Liver (tissue), 7 donors: ENCODE measurements at regions not wholly inside any gene's neighbourhood (a gene's known extent, or its start where the extent isn't known, plus 50 kb on each side); places are given as distances from the start of the nearest gene placed in this dataset.
"Not testable (repeated sequence)": the region's sequence is repeated elsewhere in the genome, so short reads cannot be mapped to it uniquely, and the experiment has no call there.

Experiments
- DNase-seq: peaks from one replicate; pipeline ENCODE4 v3.0.0-alpha.2; 2017; ENCODE audit warnings: low spot score
- H3K27ac ChIP-seq, 2 donors: one replicate each; pipeline ENCODE4 v1.7.0; 2013; ENCODE audit warnings: inconsistent platforms in 2 of 2, low read length in 2 of 2, control low read depth in 1 of 2, low read depth in 1 of 2, mild to moderate bottlenecking in 1 of 2
- H3K27me3 ChIP-seq, 4 donors: one replicate each; pipeline versions ENCODE4 v1.6.1 to v1.7.0; 2013; ENCODE audit warnings: low read length in 3 of 4, inconsistent platforms in 1 of 4, mild to moderate bottlenecking in 1 of 4, moderate library complexity in 1 of 4; ENCODE audit not compliant: control insufficient read depth in 4 of 4, insufficient read depth in 4 of 4
- H3K36me3 ChIP-seq, 4 donors: one replicate each; pipeline versions ENCODE4 v1.6.1 to v1.7.0; 2013; ENCODE audit warnings: low read length in 3 of 4, mild to moderate bottlenecking in 3 of 4, low read depth in 1 of 4, moderate library complexity in 1 of 4; ENCODE audit not compliant: control insufficient read depth in 4 of 4, insufficient read depth in 3 of 4
- H3K4me1 ChIP-seq, 4 donors: one replicate each; pipeline versions ENCODE4 v1.6.1 to v1.7.0; 2013; ENCODE audit warnings: low read length in 3 of 4, mild to moderate bottlenecking in 3 of 4, moderate library complexity in 1 of 4; ENCODE audit not compliant: control insufficient read depth in 4 of 4, insufficient read depth in 4 of 4
- H3K4me3 ChIP-seq, 3 donors: one replicate each; pipeline versions ENCODE4 v1.6.1 to v1.7.0; 2013; ENCODE audit warnings: low read length in 3 of 3, control low read depth in 1 of 3, low read depth in 1 of 3, mild to moderate bottlenecking in 1 of 3
- H3K9ac ChIP-seq, 2 donors: one replicate each; pipeline ENCODE4 v1.7.0; 2013; ENCODE audit warnings: low read length in 2 of 2, mild to moderate bottlenecking in 2 of 2, moderate library complexity in 2 of 2, control low read depth in 1 of 2, low read depth in 1 of 2
- H3K9me3 ChIP-seq, 4 donors: one replicate each; pipeline versions ENCODE4 v1.6.1 to v1.7.0; 2013; ENCODE audit warnings: low read length in 3 of 4; ENCODE audit not compliant: control insufficient read depth in 4 of 4
- ATF3 ChIP-seq: IDR thresholded peaks from 2 replicates; pipeline ENCODE4 v1.6.1; 2016; ENCODE audit warnings: antibody characterized with exemption
- EGR1 ChIP-seq, 2 donors: IDR thresholded peaks; 2 replicates each; pipeline ENCODE4 v1.6.1; 2016 to 2018; ENCODE audit warnings: antibody characterized with exemption in 2 of 2, low read depth in 2 of 2
- FOXA1 ChIP-seq: IDR thresholded peaks from 2 replicates; pipeline ENCODE4 v1.6.1; 2016; ENCODE audit warnings: antibody characterized with exemption
- GABPA ChIP-seq, 2 donors: IDR thresholded peaks in 1 of 2; conservative IDR thresholded peaks in 1 of 2; 2 replicates each; pipeline ENCODE4 v1.6.1; 2016; ENCODE audit warnings: antibody characterized with exemption in 2 of 2, mild to moderate bottlenecking in 1 of 2, moderate library complexity in 1 of 2
- HNF4G ChIP-seq: IDR thresholded peaks from 2 replicates; pipeline ENCODE4 v1.6.1; 2016; ENCODE audit warnings: antibody characterized with exemption
- MAX ChIP-seq: IDR thresholded peaks from 2 replicates; pipeline ENCODE4 v1.6.1; 2016; ENCODE audit warnings: antibody characterized with exemption
- REST ChIP-seq: IDR thresholded peaks from 2 replicates; pipeline ENCODE4 v1.6.1; 2016; ENCODE audit warnings: antibody characterized with exemption, mild to moderate bottlenecking
- YY1 ChIP-seq: IDR thresholded peaks from 2 replicates; pipeline ENCODE4 v1.6.1; 2016; ENCODE audit warnings: antibody characterized with exemption, mild to moderate bottlenecking
- WGBS: extraction: QIAGEN DNeasy Blood & Tissue Kit; methylation state at CpG from one replicate; pipeline ENCODE4 v1.1.7; 2013; 5-methylcytosine and 5-hydroxymethylcytosine counted together
- donor health status: healthy.
- donor health status: healthy.
- donor health status: healthy.
- donor health status: healthy.

GRCh38 chr20:48489656-48490055 lies 338.1 kb downstream of the PREX1 start:
- WGBS = 70% methylated on average over 8 of the region's 8 CpGs
- Histone ChIP-seq H3K27me3 (peaks cover 0 to 8% (median 0%) of the 10 kb centered on the region in 4 donors), H3K4me1 (no peaks in the 10 kb centered on the region), H3K9me3 (no peaks in the 10 kb centered on the region), H3K4me3 (no peak overlapping the region), H3K27ac (no peak overlapping the region), H3K9ac (no peak overlapping the region), H3K36me3 (no peaks in the 10 kb centered on the region)
- DNase-seq = no peak
- TF ChIP-seq HNF4G = no peak
- TF ChIP-seq FOXA1 = no peak
- TF ChIP-seq EGR1 (IDR thresholded peaks at IDR 0.05; ENCODE audit: low read depth in 2 of 2) = no peak
- TF ChIP-seq REST = no peak

GRCh38 chr20:48489046-48489463 lies 338.7 kb downstream of the PREX1 start:
- TF ChIP-seq MAX = no peak
- TF ChIP-seq YY1 = no peak
- TF ChIP-seq FOXA1 = no peak
- TF ChIP-seq GABPA (IDR thresholded peaks at IDR 0.05 in 1 of 2, conservative IDR thresholded peaks at IDR 0.05 in 1 of 2) = no peak
- no peak for TF ChIP-seq HNF4G
- TF ChIP-seq REST = no peak
- no peak for TF ChIP-seq EGR1 (IDR thresholded peaks at IDR 0.05; ENCODE audit: low read depth in 2 of 2)
- no peak for TF ChIP-seq ATF3
- H3K27me3 ChIP-seq = peaks cover 0 to 8% (median 0%) of the 10 kb centered on the region in 4 donors
- 84% methylated on average over 12 of the region's 12 CpGs for WGBS
- DNase-seq = no peak
- H3K9me3 ChIP-seq = no peaks in the 10 kb centered on the region
- H3K9ac ChIP-seq = no peak overlapping the region
- no peaks in the 10 kb centered on the region for H3K4me1 ChIP-seq
- no peak overlapping the region for H3K27ac ChIP-seq
- no peak overlapping the region for H3K4me3 ChIP-seq
- H3K36me3 ChIP-seq = no peaks in the 10 kb centered on the region

GRCh38 chr20:48488334-48489034 lies 339.3 kb downstream of the PREX1 start:
- not testable (repeated sequence) for H3K27ac ChIP-seq, H3K4me3 ChIP-seq, H3K36me3 ChIP-seq, H3K9me3 ChIP-seq, H3K9ac ChIP-seq, DNase-seq, H3K4me1 ChIP-seq, H3K27me3 ChIP-seq
- WGBS = 79% methylated on average over 9 of the region's 9 CpGs
